ENCODE measurements at regions not wholly inside any gene's neighbourhood (a gene's known extent, or its start where the extent isn't known, plus 50 kb on each side); places are given as distances from the start of the nearest gene placed in this dataset.
"Not testable (repeated sequence)": the region's sequence is repeated elsewhere in the genome, so short reads cannot be mapped to it uniquely, and the experiment has no call there.

- Histone ChIP-seq H3K4me3 (ENCODE audit: low read depth, low read length) (no peak overlapping the region), H3K9me3 (ENCODE audit: control insufficient read depth, insufficient read depth, low read length) (no peaks in the 10 kb centered on the region), H3K9ac (ENCODE audit: low read depth, low read length) (no peak overlapping the region), H3K27me3 (ENCODE audit: control insufficient read depth, insufficient read depth, low read length) (no peaks in the 10 kb centered on the region), H3K36me3 (ENCODE audit: control insufficient read depth, insufficient read depth, low read length) (no peaks in the 10 kb centered on the region), H3K4me1 (ENCODE audit: control insufficient read depth, insufficient read depth, low read length) (peaks cover 12% of the 10 kb centered on the region)
These were observed 139.3 kb upstream of the NFIA start for GRCh38 chr1:60942896-60943638.

- Histone ChIP-seq H3K27me3 (ENCODE audit: control insufficient read depth, insufficient read depth, low read length) (no peaks in the 10 kb centered on the region), H3K4me1 (ENCODE audit: control insufficient read depth, insufficient read depth, low read length) (peaks cover 12% of the 10 kb centered on the region), H3K9ac (ENCODE audit: low read depth, low read length) (no peak overlapping the region), H3K9me3 (ENCODE audit: control insufficient read depth, insufficient read depth, low read length) (no peaks in the 10 kb centered on the region), H3K36me3 (ENCODE audit: control insufficient read depth, insufficient read depth, low read length) (no peaks in the 10 kb centered on the region), H3K4me3 (ENCODE audit: low read depth, low read length) (no peak overlapping the region)
These were observed 140.1 kb upstream of the NFIA start for GRCh38 chr1:60942291-60942690.

- not testable (repeated sequence) for H3K27me3 ChIP-seq (ENCODE audit: control insufficient read depth, insufficient read depth, low read length); H3K9me3 ChIP-seq (ENCODE audit: control insufficient read depth, insufficient read depth, low read length); H3K36me3 ChIP-seq (ENCODE audit: control insufficient read depth, insufficient read depth, low read length); H3K4me3 ChIP-seq (ENCODE audit: low read depth, low read length); H3K9ac ChIP-seq (ENCODE audit: low read depth, low read length)
- H3K4me1 ChIP-seq (ENCODE audit: control insufficient read depth, insufficient read depth, low read length): peaks cover 14% of the 10 kb centered on the region
These were observed 141.7 kb upstream of the NFIA start for GRCh38 chr1:60940685-60941084.

GRCh38 chr1:60937720-60938119 lies 144.6 kb upstream of the NFIA start:
- no peaks in the 10 kb centered on the region for H3K27me3 ChIP-seq (ENCODE audit: control insufficient read depth, insufficient read depth, low read length)
- no peaks in the 10 kb centered on the region for H3K9me3 ChIP-seq (ENCODE audit: control insufficient read depth, insufficient read depth, low read length)
- H3K9ac ChIP-seq (ENCODE audit: low read depth, low read length): no peak overlapping the region
- H3K4me1 ChIP-seq (ENCODE audit: control insufficient read depth, insufficient read depth, low read length): peaks cover 11% of the 10 kb centered on the region
- H3K36me3 ChIP-seq (ENCODE audit: control insufficient read depth, insufficient read depth, low read length): no peaks in the 10 kb centered on the region
- no peak overlapping the region for H3K4me3 ChIP-seq (ENCODE audit: low read depth, low read length)

- no peak overlapping the region for H3K4me3 ChIP-seq (ENCODE audit: low read depth, low read length)
- no peaks in the 10 kb centered on the region for H3K36me3 ChIP-seq (ENCODE audit: control insufficient read depth, insufficient read depth, low read length)
- peaks cover 11% of the 10 kb centered on the region for H3K4me1 ChIP-seq (ENCODE audit: control insufficient read depth, insufficient read depth, low read length)
- no peaks in the 10 kb centered on the region for H3K27me3 ChIP-seq (ENCODE audit: control insufficient read depth, insufficient read depth, low read length)
- no peak overlapping the region for H3K9ac ChIP-seq (ENCODE audit: low read depth, low read length)
- no peaks in the 10 kb centered on the region for H3K9me3 ChIP-seq (ENCODE audit: control insufficient read depth, insufficient read depth, low read length)
These were observed 145.6 kb upstream of the NFIA start for GRCh38 chr1:60936591-60937342.

- no peaks in the 10 kb centered on the region for H3K36me3 ChIP-seq (ENCODE audit: control insufficient read depth, insufficient read depth, low read length)
These were observed 146.2 kb upstream of the NFIA start for GRCh38 chr1:60936163-60936562.

GRCh38 chr1:60935599-60936110 lies 146.7 kb upstream of the NFIA start:
- H3K4me1 ChIP-seq (ENCODE audit: control insufficient read depth, insufficient read depth, low read length): peaks cover 2% of the 10 kb centered on the region
- H3K36me3 ChIP-seq (ENCODE audit: control insufficient read depth, insufficient read depth, low read length): no peaks in the 10 kb centered on the region
- no peaks in the 10 kb centered on the region for H3K27me3 ChIP-seq (ENCODE audit: control insufficient read depth, insufficient read depth, low read length)
- H3K9me3 ChIP-seq (ENCODE audit: control insufficient read depth, insufficient read depth, low read length): no peaks in the 10 kb centered on the region
- H3K9ac ChIP-seq (ENCODE audit: low read depth, low read length): no peak overlapping the region
- no peak overlapping the region for H3K4me3 ChIP-seq (ENCODE audit: low read depth, low read length)

More at GRCh38 chr1:60936163-60936562, 146.2 kb upstream of the NFIA start:
- Histone ChIP-seq H3K9ac (ENCODE audit: low read depth, low read length) (no peak overlapping the region), H3K4me3 (ENCODE audit: low read depth, low read length) (no peak overlapping the region), H3K4me1 (ENCODE audit: control insufficient read depth, insufficient read depth, low read length) (peaks cover 7% of the 10 kb centered on the region), H3K27me3 (ENCODE audit: control insufficient read depth, insufficient read depth, low read length) (no peaks in the 10 kb centered on the region), H3K9me3 (ENCODE audit: control insufficient read depth, insufficient read depth, low read length) (no peaks in the 10 kb centered on the region)

GRCh38 chr1:60930130-60930529 lies 152.2 kb upstream of the NFIA start:
- H3K36me3 ChIP-seq (ENCODE audit: control insufficient read depth, insufficient read depth, low read length): no peaks in the 10 kb centered on the region
- no peaks in the 10 kb centered on the region for H3K9me3 ChIP-seq (ENCODE audit: control insufficient read depth, insufficient read depth, low read length)
- H3K27me3 ChIP-seq (ENCODE audit: control insufficient read depth, insufficient read depth, low read length): no peaks in the 10 kb centered on the region
- H3K4me1 ChIP-seq (ENCODE audit: control insufficient read depth, insufficient read depth, low read length): no peaks in the 10 kb centered on the region
- no peak overlapping the region for H3K9ac ChIP-seq (ENCODE audit: low read depth, low read length)
- H3K4me3 ChIP-seq (ENCODE audit: low read depth, low read length): no peak overlapping the region

- Histone ChIP-seq H3K9ac (ENCODE audit: low read depth, low read length) (no peak overlapping the region), H3K4me1 (ENCODE audit: control insufficient read depth, insufficient read depth, low read length) (peaks cover 3% of the 10 kb centered on the region)
These were observed 157.2 kb upstream of the NFIA start for GRCh38 chr1:60924964-60925798.

GRCh38 chr1:60924165-60924564 lies 158.2 kb upstream of the NFIA start:
- H3K4me1 ChIP-seq (ENCODE audit: control insufficient read depth, insufficient read depth, low read length): peaks cover 3% of the 10 kb centered on the region
- H3K27me3 ChIP-seq (ENCODE audit: control insufficient read depth, insufficient read depth, low read length): no peaks in the 10 kb centered on the region
- H3K9ac ChIP-seq (ENCODE audit: low read depth, low read length): no peak overlapping the region
- H3K9me3 ChIP-seq (ENCODE audit: control insufficient read depth, insufficient read depth, low read length): no peaks in the 10 kb centered on the region
- no peak overlapping the region for H3K4me3 ChIP-seq (ENCODE audit: low read depth, low read length)
- H3K36me3 ChIP-seq (ENCODE audit: control insufficient read depth, insufficient read depth, low read length): no peaks in the 10 kb centered on the region

More at GRCh38 chr1:60924964-60925798, 157.2 kb upstream of the NFIA start:
- Histone ChIP-seq H3K27me3 (ENCODE audit: control insufficient read depth, insufficient read depth, low read length) (no peaks in the 10 kb centered on the region), H3K36me3 (ENCODE audit: control insufficient read depth, insufficient read depth, low read length) (no peaks in the 10 kb centered on the region), H3K4me3 (ENCODE audit: low read depth, low read length) (no peak overlapping the region), H3K9me3 (ENCODE audit: control insufficient read depth, insufficient read depth, low read length) (no peaks in the 10 kb centered on the region)

GRCh38 chr1:60923389-60924087 lies 158.8 kb upstream of the NFIA start:
- no peaks in the 10 kb centered on the region for H3K36me3 ChIP-seq (ENCODE audit: control insufficient read depth, insufficient read depth, low read length)
- H3K4me3 ChIP-seq (ENCODE audit: low read depth, low read length): no peak overlapping the region
- no peak overlapping the region for H3K9ac ChIP-seq (ENCODE audit: low read depth, low read length)
- H3K4me1 ChIP-seq (ENCODE audit: control insufficient read depth, insufficient read depth, low read length): peaks cover 3% of the 10 kb centered on the region
- no peaks in the 10 kb centered on the region for H3K27me3 ChIP-seq (ENCODE audit: control insufficient read depth, insufficient read depth, low read length)
- no peaks in the 10 kb centered on the region for H3K9me3 ChIP-seq (ENCODE audit: control insufficient read depth, insufficient read depth, low read length)
